Caco-2 (cell line): ENCODE measurements at regions not wholly inside any gene's neighbourhood (a gene's known extent, or its start where the extent isn't known, plus 50 kb on each side); places are given as distances from the start of the nearest gene placed in this dataset.

Experiments used
- BruUV-seq: library from RNA; stranded (reverse); fragments of 400-500 nt; replicated peaks from 2 replicates; lab custom pipeline; 2021; lab: Mats Ljungman, UMichigan
- CTCF ChIA-PET: fragments of 300-600 bp; sonication (Branson Sonifier 250); formaldehyde crosslinking; loops from one replicate; lab custom pipeline; 2022; ENCODE audit warnings: antibody characterized with exemption; lab: Charles Lee
- POLR2A ChIA-PET: fragments of 300-600 bp; sonication (Branson Sonifier 250); formaldehyde crosslinking; loops from one replicate; lab custom pipeline; 2022; ENCODE audit warnings: antibody characterized with exemption; lab: Charles Lee
- DNase-seq, 2 experiments: peaks; one replicate each; pipeline versions ENCODE4 v3.0.0 to v3.0.0-alpha.2; 2020 to 2022
- H3K27me3 ChIP-seq: replicated peaks from 2 replicates; pipeline ENCODE4 v1.6.0; 2011; ENCODE audit warnings: low read length; ENCODE audit not compliant: control insufficient read depth, insufficient read depth
- H3K36me3 ChIP-seq: 2 replicates; pipeline ENCODE4 v1.5.1; 2011; ENCODE audit warnings: low read length; ENCODE audit not compliant: control insufficient read depth, insufficient read depth
- H3K4me1 ChIP-seq: fragments of 250-450 bp; sonication (Bioruptor Pico); 2 replicates; pipeline ENCODE4 v1.5.1; 2020; ENCODE audit warnings: mild to moderate bottlenecking
- H3K4me3 ChIP-seq: 2 replicates; pipeline ENCODE4 v1.5.1; 2011; ENCODE audit warnings: low read depth, mild to moderate bottlenecking, control low read depth, low read length
- H3K9me3 ChIP-seq: fragments of 250-450 bp; sonication (Bioruptor Pico); 2 replicates; pipeline ENCODE4 v1.5.1; 2020; ENCODE audit warnings: mild to moderate bottlenecking, moderate library complexity
- H3K27ac Mint-ChIP-seq: one replicate; pipeline ENCODE4 v1.8.0; 2022; ENCODE audit warnings: mixed read lengths; ENCODE audit not compliant: unreplicated experiment
- H3K27me3 Mint-ChIP-seq: one replicate; pipeline ENCODE4 v1.8.0; 2022; ENCODE audit warnings: mixed read lengths; ENCODE audit not compliant: insufficient read depth, unreplicated experiment
- H3K36me3 Mint-ChIP-seq: one replicate; pipeline ENCODE4 v1.8.0; 2022; ENCODE audit warnings: mild to moderate bottlenecking, mixed read lengths; ENCODE audit not compliant: insufficient read depth, unreplicated experiment
- H3K4me1 Mint-ChIP-seq: one replicate; pipeline ENCODE4 v1.8.0; 2022; ENCODE audit warnings: low read depth, mixed read lengths; ENCODE audit not compliant: unreplicated experiment
- H3K4me3 Mint-ChIP-seq: one replicate; pipeline ENCODE4 v1.8.0; 2022; ENCODE audit warnings: mild to moderate bottlenecking, moderate library complexity, mixed read lengths; ENCODE audit not compliant: unreplicated experiment
- H3K9me3 Mint-ChIP-seq: one replicate; pipeline ENCODE4 v1.8.0; 2022; ENCODE audit warnings: mixed read lengths; ENCODE audit not compliant: unreplicated experiment
- CTCF ChIP-seq, 2 experiments: fragments of 200-600 bp in 1 of 2; IDR thresholded peaks; 1 replicate in 1 of 2; 2 replicates in 1 of 2; pipeline versions ENCODE4 v1.5.1 to v1.8.0; 2011 to 2022; ENCODE audit warnings: antibody characterized with exemption in 1 of 2, control low read depth in 1 of 2, inconsistent platforms in 1 of 2, low read depth in 1 of 2, low read length in 1 of 2, mild to moderate bottlenecking in 1 of 2, moderate library complexity in 1 of 2; ENCODE audit not compliant: insufficient read depth in 1 of 2, severe bottlenecking in 1 of 2, unreplicated experiment in 1 of 2
- intact Hi-C: fragments of 100-400 bp; cut with micrococcal nuclease; formaldehyde crosslinking; loops from one replicate; pipeline ENCODE4 v1.10.0; 2022; ENCODE audit not compliant: unreplicated experiment

GRCh38 chr5:3024126-3024525 is 272.6 kb upstream of the IRX2 start:
- Mint-ChIP-seq H3K4me3 (no peak overlapping the region), H3K27ac (no peak overlapping the region), H3K4me1 (no peaks in the 10 kb centered on the region), H3K27me3 (peaks cover 3% of the 10 kb centered on the region), H3K36me3 (no peaks in the 10 kb centered on the region), H3K9me3 (no peaks in the 10 kb centered on the region)
- Histone ChIP-seq H3K27me3 (no peaks in the 10 kb centered on the region; the same call in 1 of the 2 replicates), H3K4me3 (no peak overlapping the region), H3K36me3 (no peaks in the 10 kb centered on the region), H3K4me1 (no peaks in the 10 kb centered on the region), H3K9me3 (no peaks in the 10 kb centered on the region)
- TF ChIP-seq CTCF (IDR thresholded peaks at IDR 0.05; ENCODE audit: insufficient read depth in 1 of 2, low read depth in 1 of 2, low read length in 1 of 2, severe bottlenecking in 1 of 2, unreplicated experiment in 1 of 2), result no peak
- intact Hi-C loops, result no loop called here
- CTCF ChIA-PET, result no interaction called here
- no peak for DNase-seq
- BruUV-seq, result no TSS peak
- POLR2A ChIA-PET, result no interaction called here

DNA sequence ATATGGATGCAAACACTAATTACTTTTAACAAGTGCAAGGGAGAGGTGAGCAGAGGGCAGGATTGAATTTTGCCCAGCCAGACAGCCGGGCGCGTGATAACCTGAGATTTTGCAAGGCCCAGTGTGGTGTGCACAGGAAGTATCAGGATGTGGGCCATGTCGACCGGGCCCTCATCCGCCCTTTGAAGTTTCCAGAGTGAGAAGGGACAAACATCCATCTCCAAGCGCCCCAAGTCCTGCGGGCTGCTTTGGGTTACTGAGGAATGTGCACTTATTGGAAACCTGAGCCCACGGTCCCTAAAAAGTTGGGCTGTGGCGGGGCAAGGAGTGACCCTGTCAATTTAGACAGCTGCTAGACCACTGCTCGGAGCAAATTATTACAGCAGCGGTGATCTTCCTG is 272.2 kb upstream of the IRX2 start:
- no peak for TF ChIP-seq CTCF (IDR thresholded peaks at IDR 0.05; ENCODE audit: insufficient read depth in 1 of 2, low read depth in 1 of 2, low read length in 1 of 2, severe bottlenecking in 1 of 2, unreplicated experiment in 1 of 2)
- Histone ChIP-seq H3K9me3 (no peaks in the 10 kb centered on the region), H3K27me3 (no peaks in the 10 kb centered on the region; the same call in 1 of the 2 replicates), H3K4me1 (no peaks in the 10 kb centered on the region), H3K36me3 (no peaks in the 10 kb centered on the region), H3K4me3 (no peak overlapping the region)
- POLR2A ChIA-PET, result no interaction called here
- Mint-ChIP-seq H3K27me3 (peaks cover 3% of the 10 kb centered on the region), H3K4me1 (no peaks in the 10 kb centered on the region), H3K36me3 (no peaks in the 10 kb centered on the region), H3K9me3 (no peaks in the 10 kb centered on the region), H3K27ac (no peak overlapping the region), H3K4me3 (no peak overlapping the region)
- intact Hi-C loops, result no loop called here
- no peak for DNase-seq
- no TSS peak for BruUV-seq
- CTCF ChIA-PET, result no interaction called here

GRCh38 chr5:3022665-3023064 is 271.2 kb upstream of the IRX2 start:
- Histone ChIP-seq H3K4me1 (no peaks in the 10 kb centered on the region), H3K9me3 (no peaks in the 10 kb centered on the region), H3K4me3 (no peak overlapping the region), H3K36me3 (no peaks in the 10 kb centered on the region), H3K27me3 (no peaks in the 10 kb centered on the region; the same call in 1 of the 2 replicates)
- ChIA-PET POLR2A (no interaction called here), CTCF (no interaction called here)
- Mint-ChIP-seq H3K4me3 (no peak overlapping the region), H3K4me1 (no peaks in the 10 kb centered on the region), H3K9me3 (no peaks in the 10 kb centered on the region), H3K27ac (no peak overlapping the region), H3K36me3 (no peaks in the 10 kb centered on the region), H3K27me3 (peaks cover 3% of the 10 kb centered on the region)
- intact Hi-C loops, result no loop called here
- no TSS peak for BruUV-seq
- TF ChIP-seq CTCF (IDR thresholded peaks at IDR 0.05; ENCODE audit: insufficient read depth in 1 of 2, low read depth in 1 of 2, low read length in 1 of 2, severe bottlenecking in 1 of 2, unreplicated experiment in 1 of 2), result no peak
- no peak for DNase-seq
